HCT116 (cell line): ENCODE measurements at regions not wholly inside any gene's neighbourhood (a gene's known extent, or its start where the extent isn't known, plus 50 kb on each side); places are given as distances from the start of the nearest gene placed in this dataset.

Experiments
- POLR2A ChIP-seq: IDR thresholded peaks from 2 replicates; pipeline ENCODE4 v1.7.0; 2011; ENCODE audit warnings: borderline replicate concordance; ENCODE audit not compliant: insufficient read depth, insufficient read length; ENCODE audit errors: extremely low read depth
- TF ChIP-seq, protein P1 (sequence below): IDR thresholded peaks from 2 replicates; pipeline ENCODE4 v1.6.1; 2011; ENCODE audit warnings: mild to moderate bottlenecking, low read length, moderate library complexity; ENCODE audit not compliant: insufficient replicate concordance; ENCODE audit errors: extremely low read depth

DNA sequence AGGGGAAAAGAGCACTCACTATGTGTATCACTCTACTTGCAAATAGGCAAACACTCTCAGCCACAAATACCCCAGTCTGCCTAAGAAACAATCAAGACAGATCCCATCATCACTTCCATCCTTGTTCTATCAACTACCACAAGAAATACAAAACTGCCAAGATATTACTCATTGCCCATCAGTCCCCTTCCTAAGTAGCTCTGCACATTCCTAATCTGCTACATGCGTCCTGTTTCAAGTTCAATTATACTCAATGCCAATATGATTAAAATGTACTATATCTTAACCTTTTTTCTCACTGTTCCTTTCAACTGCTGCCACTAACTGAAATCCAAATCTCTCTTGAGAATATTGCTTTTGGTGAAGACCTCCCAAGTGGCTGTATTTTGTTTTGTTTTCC lies 1688.4 kb downstream of the PLA2G4A start:
- TF ChIP-seq POLR2A, result no peak
- TF ChIP-seq, protein P1, sequence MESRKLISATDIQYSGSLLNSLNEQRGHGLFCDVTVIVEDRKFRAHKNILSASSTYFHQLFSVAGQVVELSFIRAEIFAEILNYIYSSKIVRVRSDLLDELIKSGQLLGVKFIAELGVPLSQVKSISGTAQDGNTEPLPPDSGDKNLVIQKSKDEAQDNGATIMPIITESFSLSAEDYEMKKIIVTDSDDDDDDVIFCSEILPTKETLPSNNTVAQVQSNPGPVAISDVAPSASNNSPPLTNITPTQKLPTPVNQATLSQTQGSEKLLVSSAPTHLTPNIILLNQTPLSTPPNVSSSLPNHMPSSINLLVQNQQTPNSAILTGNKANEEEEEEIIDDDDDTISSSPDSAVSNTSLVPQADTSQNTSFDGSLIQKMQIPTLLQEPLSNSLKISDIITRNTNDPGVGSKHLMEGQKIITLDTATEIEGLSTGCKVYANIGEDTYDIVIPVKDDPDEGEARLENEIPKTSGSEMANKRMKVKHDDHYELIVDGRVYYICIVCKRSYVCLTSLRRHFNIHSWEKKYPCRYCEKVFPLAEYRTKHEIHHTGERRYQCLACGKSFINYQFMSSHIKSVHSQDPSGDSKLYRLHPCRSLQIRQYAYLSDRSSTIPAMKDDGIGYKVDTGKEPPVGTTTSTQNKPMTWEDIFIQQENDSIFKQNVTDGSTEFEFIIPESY, result no peak
